CD4-positive, alpha-beta T cell treated with Interleukin-6 for 4 hours (primary cell): ENCODE measurements at regions not wholly inside any gene's neighbourhood (a gene's known extent, or its start where the extent isn't known, plus 50 kb on each side); places are given as distances from the start of the nearest gene placed in this dataset.
"Not testable (repeated sequence)": the region's sequence is repeated elsewhere in the genome, so short reads cannot be mapped to it uniquely, and the experiment has no call there.

Experiments used
- DNase-seq: peaks from one replicate; pipeline ENCODE4 v3.0.0-alpha.2; 2020; ENCODE audit warnings: mixed read lengths

GRCh38 chr11:103585401-103585800, 451.0 kb upstream of the DDI1 start:
- no peak for DNase-seq

- DNase-seq: no peak
Measured at GRCh38 chr11:103585911-103586310, 450.5 kb upstream of the DDI1 start.

GRCh38 chr11:103586756-103587155, 449.7 kb upstream of the DDI1 start:
- no peak for DNase-seq

- no peak for DNase-seq
Measured at GRCh38 chr11:103587901-103588788, 448.3 kb upstream of the DDI1 start.

GRCh38 chr11:103591554-103591953, 444.9 kb upstream of the DDI1 start:
- DNase-seq: no peak

GRCh38 chr11:103594283-103594682, 442.2 kb upstream of the DDI1 start:
- no peak for DNase-seq

GRCh38 chr11:103596315-103596714, 440.1 kb upstream of the DDI1 start:
- no peak for DNase-seq

- no peak for DNase-seq
Measured at GRCh38 chr11:103601225-103601846, 435.1 kb upstream of the DDI1 start.

GRCh38 chr11:103602840-103603239, 433.6 kb upstream of the DDI1 start:
- DNase-seq: no peak

GRCh38 chr11:103604310-103604709, 432.1 kb upstream of the DDI1 start:
- DNase-seq: no peak

- no peak for DNase-seq
Measured at GRCh38 chr11:103608566-103608965, 427.9 kb upstream of the DDI1 start.

- no peak for DNase-seq
Measured at GRCh38 chr11:103609117-103610066, 427.0 kb upstream of the DDI1 start.

- no peak for DNase-seq
Measured at GRCh38 chr11:103610435-103610834, 426.0 kb upstream of the DDI1 start.

- not testable (repeated sequence) for DNase-seq
Measured at GRCh38 chr11:103611526-103612260, 424.7 kb upstream of the DDI1 start.

GRCh38 chr11:103612451-103612850, 424.0 kb upstream of the DDI1 start:
- DNase-seq: not testable (repeated sequence)

GRCh38 chr11:103616586-103616985, 419.9 kb upstream of the DDI1 start:
- not testable (repeated sequence) for DNase-seq

- DNase-seq: no peak
Measured at GRCh38 chr11:103618528-103618927, 417.9 kb upstream of the DDI1 start.

GRCh38 chr11:103619480-103619879, 417.0 kb upstream of the DDI1 start:
- no peak for DNase-seq

- no peak for DNase-seq
Measured at GRCh38 chr11:103619938-103620337, 416.5 kb upstream of the DDI1 start.

GRCh38 chr11:103622296-103622695, 414.1 kb upstream of the DDI1 start:
- no peak for DNase-seq

- no peak for DNase-seq
Measured at GRCh38 chr11:103623933-103624332, 412.5 kb upstream of the DDI1 start.
